Gastrocnemius medialis (tissue), 4 donors: ENCODE measurements at regions not wholly inside any gene's neighbourhood (a gene's known extent, or its start where the extent isn't known, plus 50 kb on each side); places are given as distances from the start of the nearest gene placed in this dataset.

Source experiments
- ATAC-seq, 2 donors: fragments of 150-250 bp; one replicate each; pipeline ENCODE4 v1.9.1; 2016
- DNase-seq, 2 donors: peaks; one replicate each; pipeline ENCODE4 v3.0.0-alpha.2; 2019
- H3K27ac ChIP-seq, 4 donors: fragments of 200-600 bp; sonication (generic); 1 replicate in 1 of 4; 2 replicates in 3 of 4; pipeline ENCODE4 v1.5.1; 2016 to 2018; ENCODE audit warnings: mild to moderate bottlenecking in 2 of 4, moderate library complexity in 1 of 4
- H3K27me3 ChIP-seq, 3 donors: fragments of 200-600 bp; sonication (generic) in 2 of 3; 1 replicate in 1 of 3; 2 replicates in 2 of 3; pipeline versions ENCODE4 v1.5.1 to v1.6.0; 2016 to 2019; ENCODE audit warnings: mild to moderate bottlenecking in 1 of 3, moderate library complexity in 1 of 3
- H3K36me3 ChIP-seq, 2 donors: fragments of 200-600 bp; sonication (generic) in 1 of 2; one replicate each; pipeline ENCODE4 v1.5.1; 2017 to 2018
- H3K4me1 ChIP-seq, 2 donors: fragments of 200-600 bp; sonication (generic) in 1 of 2; one replicate each; pipeline ENCODE4 v1.5.1; 2016 to 2017; ENCODE audit warnings: mild to moderate bottlenecking in 2 of 2
- H3K4me3 ChIP-seq, 4 donors: fragments of 200-600 bp; sonication (generic) in 3 of 4; 1 replicate in 1 of 4; 2 replicates in 3 of 4; pipeline ENCODE4 v1.5.1; 2016 to 2019; ENCODE audit warnings: mild to moderate bottlenecking in 2 of 4
- H3K9me3 ChIP-seq, 3 donors: fragments of 200-600 bp; sonication (generic) in 2 of 3; 1 replicate in 1 of 3; 2 replicates in 2 of 3; pipeline ENCODE4 v1.5.1; 2016 to 2019
- CTCF ChIP-seq, 5 experiments: fragments of 450-650 bp in 3 of 5; fragments of 200-600 bp in 2 of 5; sonication (generic) in 2 of 5; IDR thresholded peaks in 4 of 5; conservative IDR thresholded peaks in 1 of 5; 1 replicate in 4 of 5; 2 replicates in 1 of 5; pipeline ENCODE4 v1.5.1; 2016 to 2019; ENCODE audit warnings: antibody characterized with exemption in 5 of 5, mild to moderate bottlenecking in 3 of 5, moderate library complexity in 3 of 5
- POLR2A ChIP-seq, 2 donors: fragments of 450-650 bp; IDR thresholded peaks; one replicate each; pipeline ENCODE4 v1.6.1; 2017; ENCODE audit warnings: antibody characterized with exemption in 2 of 2, mild to moderate bottlenecking in 2 of 2, moderate library complexity in 2 of 2
- in situ Hi-C, 4 donors: fragments of 200-750 bp; cut with MboI; loops; one replicate each; pipeline versions ENCODE4 v1.15.0 to v1.8.0; 2017; ENCODE audit warnings: low sequenced_read_pairs in 4 of 4
- intact Hi-C: fragments of 100-400 bp; cut with DNase I; formaldehyde crosslinking; loops from one replicate; pipeline ENCODE4 v1.15.1; 2023; ENCODE audit warnings: low total_unique reads

DNA sequence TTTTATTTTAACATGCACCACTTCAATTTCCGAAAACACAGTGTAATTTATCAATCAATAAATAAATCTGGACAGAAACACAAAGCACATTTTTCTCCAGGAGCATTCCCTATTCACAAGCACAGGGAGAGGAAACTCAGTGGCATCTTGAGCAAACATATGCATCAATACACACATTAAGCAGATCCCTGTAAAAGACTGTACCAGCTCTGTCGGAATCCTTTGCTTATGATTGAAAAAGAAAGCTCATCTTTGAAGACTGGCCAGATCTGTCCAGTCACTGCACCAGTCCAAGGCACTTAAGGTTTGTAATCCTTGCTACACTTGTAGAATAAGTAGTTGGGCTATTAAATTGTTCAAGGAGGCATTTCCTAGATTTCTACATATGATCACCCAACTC, 343.9 kb downstream of the BMPER start:
- no peaks in the 10 kb centered on the region for H3K27me3 ChIP-seq
- intact Hi-C loops (no loop called here), in situ Hi-C loops (no loop called here)
- no peak overlapping the region for H3K4me3 ChIP-seq
- no peak for TF ChIP-seq POLR2A (IDR thresholded peaks at IDR 0.05)
- no peak for TF ChIP-seq CTCF (IDR thresholded peaks at IDR 0.05 in 4 of 5, conservative IDR thresholded peaks at IDR 0.05 in 1 of 5)
- no peak overlapping the region for H3K27ac ChIP-seq
- no peaks in the 10 kb centered on the region for H3K36me3 ChIP-seq
- no peaks in the 10 kb centered on the region for H3K4me1 ChIP-seq
- DNase-seq (no peak), ATAC-seq (no peak)
- no peaks in the 10 kb centered on the region for H3K9me3 ChIP-seq

DNA sequence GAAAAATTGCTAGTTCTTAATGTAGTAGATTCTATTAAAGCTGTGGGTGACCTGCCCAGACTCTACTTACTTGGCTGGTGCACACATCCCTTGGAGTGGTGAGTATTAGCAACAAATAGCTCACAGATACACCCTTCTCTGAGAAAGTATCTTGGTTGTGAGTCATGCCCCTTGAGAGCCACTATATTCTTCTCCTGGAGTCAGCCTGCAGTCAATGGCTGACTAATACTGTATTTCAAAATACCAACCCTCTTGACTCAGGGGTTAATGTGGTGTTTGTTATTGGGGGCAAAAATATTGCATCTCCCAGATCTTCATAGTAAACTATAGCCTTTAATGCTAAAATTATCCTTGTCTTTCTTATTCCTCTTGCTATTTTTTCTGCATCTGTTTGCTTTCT, 354.9 kb downstream of the BMPER start:
- no peaks in the 10 kb centered on the region for H3K36me3 ChIP-seq
- H3K4me3 ChIP-seq, result no peak overlapping the region
- no peak for DNase-seq
- ATAC-seq, result peak in 1 of 2 donors; percentile 69
- no peak overlapping the region for H3K27ac ChIP-seq
- H3K27me3 ChIP-seq, result no peaks in the 10 kb centered on the region
- in situ Hi-C loops, result no loop called here
- intact Hi-C loops, result no loop called here
- TF ChIP-seq CTCF (IDR thresholded peaks at IDR 0.05 in 4 of 5, conservative IDR thresholded peaks at IDR 0.05 in 1 of 5) (no peak), POLR2A (IDR thresholded peaks at IDR 0.05) (no peak)
- H3K9me3 ChIP-seq, result no peaks in the 10 kb centered on the region
- H3K4me1 ChIP-seq, result no peaks in the 10 kb centered on the region

GRCh38 chr7:34263168-34263567, 357.8 kb downstream of the BMPER start:
- no peaks in the 10 kb centered on the region for H3K9me3 ChIP-seq
- no peak for DNase-seq
- ATAC-seq, result no peak

DNA sequence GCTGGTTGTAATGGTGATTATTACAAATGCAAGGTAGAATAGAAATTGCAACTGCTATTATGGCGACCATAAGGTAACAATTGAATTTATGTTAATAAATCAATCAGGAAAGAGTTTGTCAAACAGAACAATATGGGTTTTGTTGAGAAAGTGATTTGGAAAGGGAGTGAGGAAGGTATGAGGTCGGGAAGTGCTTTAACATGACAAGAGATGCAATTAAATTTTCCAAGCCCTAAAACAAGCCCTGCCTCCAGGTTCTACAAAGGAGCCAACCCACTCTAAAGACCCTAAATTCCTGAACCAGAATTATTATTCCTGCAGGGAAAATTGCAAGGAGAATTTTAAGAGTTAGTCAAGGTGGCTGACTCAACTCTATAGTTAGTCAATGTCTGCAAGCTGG, 363.7 kb downstream of the BMPER start:
- TF ChIP-seq CTCF (IDR thresholded peaks at IDR 0.05 in 4 of 5, conservative IDR thresholded peaks at IDR 0.05 in 1 of 5) (no peak), POLR2A (IDR thresholded peaks at IDR 0.05) (no peak)
- in situ Hi-C loops, result no loop called here
- intact Hi-C loops, result no loop called here
- no peaks in the 10 kb centered on the region for H3K27me3 ChIP-seq
- H3K4me1 ChIP-seq, result no peaks in the 10 kb centered on the region
- H3K36me3 ChIP-seq, result no peaks in the 10 kb centered on the region
- H3K27ac ChIP-seq, result no peak overlapping the region
- no peak overlapping the region for H3K4me3 ChIP-seq
- DNase-seq, result no peak
- H3K9me3 ChIP-seq, result no peaks in the 10 kb centered on the region
- no peak for ATAC-seq

More at GRCh38 chr7:34263168-34263567, 357.8 kb downstream of the BMPER start:
- no peak overlapping the region for H3K27ac ChIP-seq
- in situ Hi-C loops, result no loop called here
- intact Hi-C loops, result no loop called here
- H3K36me3 ChIP-seq, result no peaks in the 10 kb centered on the region
- H3K4me1 ChIP-seq, result no peaks in the 10 kb centered on the region
- no peaks in the 10 kb centered on the region for H3K27me3 ChIP-seq
- TF ChIP-seq POLR2A (IDR thresholded peaks at IDR 0.05), result no peak
- no peak for TF ChIP-seq CTCF (IDR thresholded peaks at IDR 0.05 in 4 of 5, conservative IDR thresholded peaks at IDR 0.05 in 1 of 5)
- H3K4me3 ChIP-seq, result no peak overlapping the region

DNA sequence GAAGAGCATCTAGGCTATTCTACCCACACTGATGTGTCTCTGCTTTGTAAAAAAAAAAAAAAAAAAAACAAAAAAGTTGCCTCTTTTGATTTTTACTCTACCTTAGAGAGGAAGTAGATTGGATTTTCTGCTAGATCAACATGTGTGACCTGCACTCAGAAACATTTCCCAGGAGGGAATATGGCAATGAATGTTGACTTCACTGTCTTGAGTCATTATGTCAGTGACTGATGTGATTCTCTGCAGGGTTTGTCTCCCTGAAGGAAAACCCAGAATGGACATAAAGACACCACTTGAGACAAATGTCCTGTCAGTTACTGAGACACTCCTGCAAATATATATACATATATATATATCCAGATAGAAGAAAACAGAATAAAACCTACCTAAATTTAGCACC, 370.3 kb downstream of the BMPER start:
- Histone ChIP-seq H3K36me3 (no peaks in the 10 kb centered on the region), H3K4me1 (no peaks in the 10 kb centered on the region), H3K27ac (no peak overlapping the region), H3K4me3 (no peak overlapping the region), H3K9me3 (no peaks in the 10 kb centered on the region), H3K27me3 (no peaks in the 10 kb centered on the region)
- ATAC-seq, result no peak
- TF ChIP-seq CTCF (IDR thresholded peaks at IDR 0.05 in 4 of 5, conservative IDR thresholded peaks at IDR 0.05 in 1 of 5), result no peak
- DNase-seq, result no peak
- in situ Hi-C loops, result no loop called here
- intact Hi-C loops, result no loop called here
